HG03575 (cell line): ENCODE measurements at regions not wholly inside any gene's neighbourhood (a gene's known extent, or its start where the extent isn't known, plus 50 kb on each side); places are given as distances from the start of the nearest gene placed in this dataset.

Experiments
- ATAC-seq: cut with Tn5 transposase; IDR thresholded peaks from one replicate; pipeline ENCODE4 v1.9.1; 2021; ENCODE audit not compliant: unreplicated experiment, insufficient number of reproducible peaks, low FRiP score; ENCODE audit errors: extremely low read depth

DNA sequence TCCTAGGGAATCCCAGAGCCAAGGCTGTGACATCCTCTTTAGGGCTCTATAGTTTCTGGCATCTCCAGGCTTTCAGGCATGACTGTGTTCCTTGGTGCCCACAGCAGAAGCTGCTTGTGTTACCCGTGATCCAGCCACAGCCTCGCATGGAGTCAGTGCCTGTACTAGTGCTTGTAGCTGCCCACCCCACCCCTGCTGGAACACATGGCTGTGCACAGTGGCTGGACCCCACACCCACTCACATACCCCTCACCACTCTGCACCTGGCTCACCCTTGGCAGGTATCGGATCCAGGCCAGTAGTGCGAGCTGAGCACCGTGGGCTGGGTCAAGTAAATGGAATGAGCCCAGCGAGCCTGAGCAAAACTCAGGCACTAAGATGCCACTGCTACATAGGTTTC lies 934.7 kb upstream of the PRMT6 start:
- no peak for ATAC-seq

DNA sequence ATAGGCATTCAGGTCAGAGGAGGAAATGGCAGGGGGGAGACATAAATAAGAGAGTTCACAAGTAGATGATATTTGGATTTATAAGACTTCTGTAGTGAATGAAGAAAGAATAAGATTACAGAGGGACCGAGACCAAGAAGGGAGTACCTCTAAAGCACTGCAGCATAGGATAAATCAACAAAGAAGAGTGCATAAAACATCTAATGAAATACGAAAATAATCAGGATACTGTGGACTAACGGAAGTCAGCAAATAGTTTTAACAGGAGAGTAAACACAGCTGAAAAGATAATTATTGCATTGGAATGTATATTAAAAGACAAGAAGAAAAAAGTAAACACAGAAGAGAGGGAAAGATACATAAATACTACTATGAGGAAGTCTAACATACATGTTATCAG lies 921.9 kb upstream of the PRMT6 start:
- no peak for ATAC-seq

DNA sequence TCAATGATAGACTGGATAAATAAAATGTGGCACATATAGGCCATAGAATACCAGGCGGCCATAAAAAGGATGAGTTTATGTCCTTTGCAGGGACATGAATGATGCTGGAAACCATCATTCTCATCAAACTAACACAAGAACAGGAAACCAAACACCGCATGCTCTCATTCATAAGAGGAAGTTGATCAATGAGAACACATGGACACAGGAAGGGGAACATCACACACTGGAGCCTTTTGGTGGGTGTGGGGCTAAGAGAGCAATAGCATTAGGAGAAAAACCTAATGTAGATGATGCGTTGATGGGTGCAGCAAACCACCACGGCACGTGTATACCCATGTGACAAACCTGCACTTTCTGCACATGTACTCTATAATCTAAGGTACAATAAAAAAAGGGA lies 883.4 kb upstream of the PRMT6 start:
- ATAC-seq, result no peak

DNA sequence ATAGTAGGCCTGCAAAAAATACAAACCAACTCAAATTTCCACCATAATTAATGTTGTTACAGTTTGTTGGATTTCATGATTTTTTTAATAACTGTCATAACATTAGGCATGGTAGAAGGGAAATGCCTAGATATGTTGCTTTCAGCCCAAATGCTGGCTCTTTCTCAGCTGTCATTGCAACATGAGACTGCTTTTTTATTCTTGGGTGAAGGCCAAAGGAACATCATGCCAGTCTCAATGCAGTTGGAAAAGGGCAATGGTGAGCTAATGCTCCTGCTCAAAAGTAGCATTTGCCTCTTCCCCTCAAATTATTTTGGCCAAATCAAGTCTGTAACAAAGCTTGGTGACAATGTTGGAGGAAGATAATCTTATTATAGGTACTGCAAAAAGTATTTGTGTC lies 877.7 kb upstream of the PRMT6 start:
- ATAC-seq, result no peak

DNA sequence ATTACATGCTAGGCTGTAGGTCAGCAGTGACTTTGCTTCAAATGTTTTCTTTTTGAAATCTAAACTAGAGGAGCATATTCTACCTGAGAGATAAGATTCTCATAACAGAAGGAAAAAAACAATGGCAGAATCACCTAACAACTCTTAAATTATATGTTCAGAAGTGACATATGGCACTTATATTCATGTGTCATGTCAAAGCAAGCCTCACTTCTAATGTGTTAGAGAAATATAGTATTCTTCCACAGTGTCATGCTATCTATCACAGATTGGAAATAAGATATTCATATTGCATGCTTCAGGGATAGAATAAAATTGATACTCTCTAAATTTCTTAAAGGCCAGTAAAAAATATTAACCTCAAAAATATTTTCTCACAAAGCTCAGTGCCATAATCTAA lies 874.6 kb upstream of the PRMT6 start:
- no peak for ATAC-seq

DNA sequence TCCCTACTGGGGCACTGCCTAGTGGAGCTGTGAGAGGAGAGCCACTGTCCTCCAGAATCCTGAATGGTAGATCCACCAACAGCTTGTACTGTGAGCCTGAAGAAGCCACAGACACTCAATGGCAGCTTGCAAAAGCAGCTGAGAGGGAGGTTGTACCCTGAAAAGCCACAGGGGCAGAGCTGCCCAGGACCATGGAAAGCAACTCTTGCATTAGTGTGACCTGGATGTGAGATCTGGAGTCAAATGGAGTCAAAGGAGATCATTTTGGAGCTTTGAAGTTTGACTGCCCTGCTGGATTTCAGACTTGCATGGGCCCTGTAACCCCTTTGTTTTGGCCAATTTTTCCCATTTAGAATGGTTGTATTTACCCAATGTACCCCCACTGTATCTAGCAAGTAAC lies 871.4 kb upstream of the PRMT6 start:
- no peak for ATAC-seq

DNA sequence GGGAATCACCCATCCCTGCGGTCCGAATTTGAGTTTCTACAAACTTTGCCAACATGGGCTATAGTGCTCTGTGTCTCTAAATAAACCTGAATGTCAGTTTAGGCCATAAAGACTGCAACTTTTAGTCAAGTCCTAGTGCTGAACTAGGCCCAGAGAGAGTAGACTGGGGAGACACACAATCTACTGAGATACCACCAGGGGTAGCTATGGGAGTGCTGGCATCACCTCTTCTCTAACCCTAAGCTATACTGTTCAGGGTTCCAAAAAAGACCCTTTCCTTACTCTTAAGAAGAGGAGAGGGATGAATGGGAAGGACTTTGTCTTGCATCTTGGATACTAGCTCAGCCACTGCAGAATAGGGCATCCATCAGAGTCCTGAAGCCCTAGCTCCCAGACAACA lies 866.7 kb upstream of the PRMT6 start:
- no peak for ATAC-seq

DNA sequence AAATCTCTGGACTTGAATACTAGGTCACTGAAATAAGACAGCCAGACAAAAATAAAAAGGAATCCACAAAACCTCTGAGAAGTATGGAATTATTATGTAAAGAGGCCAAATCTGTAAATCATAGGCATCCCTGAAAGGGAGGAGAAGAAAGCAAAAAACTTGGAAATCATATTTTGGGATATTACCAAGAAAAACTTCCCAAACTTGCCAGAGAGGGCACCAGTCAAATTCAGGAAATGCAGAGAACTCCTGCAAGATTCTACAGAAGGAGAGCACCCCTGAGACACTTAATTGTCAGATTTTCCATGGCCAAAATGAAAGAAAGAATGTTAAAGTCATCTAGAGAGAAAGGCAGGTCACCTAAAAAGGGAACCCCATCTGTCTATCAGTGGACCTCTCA lies 862.3 kb upstream of the PRMT6 start:
- ATAC-seq, result no peak

DNA sequence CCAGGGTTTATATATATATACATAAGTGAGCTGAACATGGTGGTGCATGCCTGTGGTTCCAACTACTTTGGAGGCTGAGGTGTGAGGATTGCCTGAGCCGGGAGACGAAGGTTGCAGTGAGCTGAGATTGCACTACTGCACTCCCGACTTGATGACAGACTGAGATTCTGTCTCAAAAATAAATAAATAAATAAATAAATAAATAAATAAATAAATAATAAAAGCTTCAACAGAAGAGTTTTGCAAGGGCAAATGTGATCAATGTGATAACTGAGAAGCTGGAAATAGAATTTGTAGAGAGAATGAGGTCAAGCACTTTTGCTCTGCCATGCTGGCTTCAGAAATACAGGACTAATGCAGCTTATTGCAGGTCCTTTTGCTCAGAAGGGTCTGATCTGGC lies 855.8 kb upstream of the PRMT6 start:
- ATAC-seq, result no peak

DNA sequence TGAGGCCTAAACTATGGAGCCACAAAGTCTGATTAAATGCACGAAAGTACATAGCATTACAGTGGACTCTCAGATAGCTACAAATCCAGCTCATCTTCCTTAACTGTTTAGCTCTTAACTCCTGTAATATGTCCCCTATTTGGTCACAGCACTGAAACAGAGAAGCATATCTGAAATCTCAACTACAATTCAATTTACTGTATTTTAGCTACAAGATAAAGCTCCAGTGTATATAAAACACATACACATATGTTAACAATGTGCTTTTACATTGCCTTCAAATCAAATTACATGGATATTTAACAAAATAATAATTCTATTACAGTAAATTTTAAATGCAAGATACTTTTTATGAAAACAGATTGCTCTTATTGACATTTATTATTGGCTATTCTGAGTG lies 849.3 kb upstream of the PRMT6 start:
- no peak for ATAC-seq

DNA sequence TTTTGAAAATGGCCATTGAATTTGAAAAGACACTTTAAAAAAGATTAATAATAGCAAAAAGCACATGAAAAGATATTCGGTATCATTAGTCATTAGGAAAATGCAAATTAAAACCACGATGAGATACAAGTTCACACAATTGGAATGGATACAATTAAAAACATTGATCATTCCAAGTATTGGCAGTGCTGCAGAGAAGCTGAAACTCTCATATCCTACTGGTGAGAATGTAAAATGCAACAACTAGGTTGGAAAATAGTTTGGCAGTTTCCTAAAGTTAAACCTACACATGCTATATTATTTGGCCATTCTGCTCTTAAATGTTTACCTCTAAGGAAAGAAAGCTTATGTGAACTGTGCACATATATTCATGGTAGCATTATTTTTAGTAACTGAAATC lies 838.7 kb upstream of the PRMT6 start:
- ATAC-seq, result no peak

DNA sequence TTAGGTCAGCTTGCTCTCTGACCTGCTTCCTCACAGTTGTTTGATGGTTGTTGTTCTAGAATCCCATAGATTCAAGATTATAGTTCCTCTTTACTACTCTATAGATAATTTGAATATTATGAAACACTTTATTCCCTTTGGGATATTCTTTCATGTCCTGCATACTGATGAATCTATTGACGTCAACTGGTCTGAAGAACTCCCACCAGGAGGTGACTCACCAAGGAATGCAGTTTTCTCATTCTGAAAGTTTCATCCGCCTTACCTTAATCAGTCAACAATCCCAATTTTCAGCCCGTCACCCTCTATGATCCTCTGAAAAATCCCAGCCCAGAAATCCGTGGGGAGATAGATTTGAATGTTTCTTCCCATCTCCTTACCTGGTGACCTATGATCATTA lies 834.1 kb upstream of the PRMT6 start:
- ATAC-seq, result no peak

DNA sequence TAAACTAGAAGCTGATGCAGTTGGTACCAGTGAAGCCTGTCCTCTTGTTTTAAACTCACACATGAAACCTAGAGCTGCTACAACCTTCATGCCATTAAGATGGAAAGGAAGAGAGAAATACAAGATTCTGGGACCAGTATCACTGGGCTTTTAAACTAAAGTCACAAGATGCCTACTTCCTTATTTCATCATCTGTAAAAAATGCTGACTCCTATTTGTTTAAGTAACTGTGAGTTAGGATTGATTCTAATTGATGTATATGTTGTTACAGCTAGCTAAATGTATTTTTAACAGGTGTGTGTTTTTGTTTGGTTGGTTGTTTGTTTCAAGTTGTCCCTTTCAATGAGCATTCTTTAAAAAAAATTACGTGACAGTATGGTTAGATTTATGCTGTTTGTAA lies 833.3 kb upstream of the PRMT6 start:
- ATAC-seq, result no peak

DNA sequence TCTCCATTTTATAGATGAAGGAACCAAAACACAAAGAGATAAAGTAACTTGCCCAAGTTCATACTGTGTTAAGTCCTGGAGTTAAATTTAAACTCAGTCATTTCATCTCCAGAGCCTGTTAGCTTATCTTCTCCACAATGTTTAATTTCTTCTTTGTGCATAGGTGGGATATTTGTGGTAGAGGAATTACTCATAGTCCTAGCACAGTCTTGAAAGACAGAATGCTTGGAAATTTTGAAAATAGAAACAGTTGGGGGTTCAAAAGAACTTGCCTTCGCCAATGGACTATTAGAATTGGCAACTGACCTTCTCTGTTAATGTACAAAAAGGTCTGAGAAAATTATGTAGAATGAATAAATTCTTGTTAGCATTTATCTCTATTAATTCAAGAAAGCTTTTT lies 832.0 kb upstream of the PRMT6 start:
- no peak for ATAC-seq

DNA sequence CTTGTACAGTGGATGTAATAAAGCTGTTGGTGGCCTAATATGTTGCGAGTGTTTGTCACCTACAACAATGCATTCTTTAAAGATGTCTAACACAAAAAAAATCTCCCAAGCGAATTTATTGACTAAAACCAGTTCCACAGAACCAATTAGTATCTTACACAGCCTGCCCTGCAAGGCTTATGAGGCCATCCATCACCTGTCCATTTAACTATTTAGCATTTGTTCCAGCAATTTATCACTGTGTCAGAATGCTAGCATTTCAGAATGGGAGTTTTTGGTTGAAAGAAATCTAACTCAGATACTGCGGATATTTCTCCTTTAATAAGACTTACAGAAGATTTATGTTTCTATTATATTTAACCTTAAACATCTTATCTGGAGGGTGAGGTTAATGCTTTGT lies 831.1 kb upstream of the PRMT6 start:
- no peak for ATAC-seq

DNA sequence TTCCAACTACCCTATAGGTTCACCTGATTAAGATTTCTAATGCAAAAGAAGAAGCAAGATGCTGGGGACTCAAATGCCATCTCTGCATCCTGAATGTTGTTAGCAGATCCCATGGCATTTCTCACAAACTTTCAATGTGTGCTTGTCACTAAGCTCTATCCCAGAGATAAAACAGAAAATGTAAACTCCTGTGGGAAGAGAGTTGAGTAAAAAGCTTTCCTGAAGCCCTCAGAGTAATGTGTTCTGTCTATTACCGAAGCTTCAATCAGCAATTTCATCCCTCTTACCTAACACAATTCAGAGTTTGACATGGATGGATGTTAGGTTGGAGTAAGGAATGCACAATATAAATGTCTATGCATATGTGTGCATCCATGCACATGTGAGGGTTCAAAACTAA lies 829.9 kb upstream of the PRMT6 start:
- ATAC-seq, result no peak

DNA sequence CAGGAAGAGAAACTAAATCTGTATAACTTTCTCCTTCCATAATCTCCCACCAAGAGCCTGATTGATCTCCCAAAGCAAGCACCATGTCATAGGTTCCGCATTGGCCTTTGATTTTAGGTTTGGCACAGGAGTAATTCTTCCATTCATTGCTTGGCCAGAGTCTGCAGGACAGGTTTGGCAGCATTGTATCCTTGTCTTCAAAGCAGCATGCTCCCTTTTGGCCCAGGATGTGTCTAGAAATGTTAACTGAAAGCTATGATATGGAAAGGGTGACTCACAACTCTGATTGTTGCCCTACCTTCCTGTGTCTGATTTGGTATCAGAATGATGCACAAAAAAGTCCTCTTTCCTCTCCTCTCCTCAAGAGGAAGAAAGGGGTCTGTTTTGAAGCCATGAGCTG lies 824.3 kb upstream of the PRMT6 start:
- no peak for ATAC-seq

DNA sequence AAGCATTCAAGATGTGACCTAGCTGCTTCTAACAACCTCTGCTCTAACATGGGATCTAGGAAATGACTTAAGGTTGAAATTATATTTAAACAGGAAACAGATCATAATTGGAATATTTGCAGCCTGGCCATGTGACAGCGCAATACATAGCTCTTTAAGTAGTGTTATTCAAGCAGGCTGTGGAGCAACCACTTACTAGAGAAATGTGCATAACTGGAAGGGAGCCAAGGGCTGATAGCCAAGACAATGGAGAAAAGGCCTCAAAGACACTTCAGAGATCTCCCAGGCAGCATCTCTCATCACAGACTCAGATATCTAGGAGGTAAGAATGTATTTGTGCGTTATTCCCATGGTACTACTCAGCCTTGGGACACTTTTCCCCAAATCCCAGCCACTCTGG lies 823.0 kb upstream of the PRMT6 start:
- no peak for ATAC-seq

DNA sequence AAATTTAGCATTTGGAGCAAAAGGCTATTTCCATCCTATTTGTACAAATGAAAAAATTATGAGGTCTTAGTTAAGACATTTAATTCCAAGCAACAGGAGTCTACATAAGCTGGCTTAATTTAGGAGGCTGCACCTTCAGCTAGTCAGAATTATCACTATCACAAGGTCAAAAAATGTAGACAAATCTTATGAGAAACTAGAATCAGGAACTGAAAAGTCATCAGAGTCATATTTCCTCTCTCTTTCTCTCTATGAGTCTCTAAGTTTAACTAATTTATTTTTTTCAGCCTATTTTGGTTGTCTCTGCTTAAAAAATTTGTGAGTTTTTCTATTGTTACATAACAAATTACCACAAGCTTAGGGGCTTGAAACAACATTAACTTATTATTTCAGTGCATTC lies 807.1 kb upstream of the PRMT6 start:
- no peak for ATAC-seq

DNA sequence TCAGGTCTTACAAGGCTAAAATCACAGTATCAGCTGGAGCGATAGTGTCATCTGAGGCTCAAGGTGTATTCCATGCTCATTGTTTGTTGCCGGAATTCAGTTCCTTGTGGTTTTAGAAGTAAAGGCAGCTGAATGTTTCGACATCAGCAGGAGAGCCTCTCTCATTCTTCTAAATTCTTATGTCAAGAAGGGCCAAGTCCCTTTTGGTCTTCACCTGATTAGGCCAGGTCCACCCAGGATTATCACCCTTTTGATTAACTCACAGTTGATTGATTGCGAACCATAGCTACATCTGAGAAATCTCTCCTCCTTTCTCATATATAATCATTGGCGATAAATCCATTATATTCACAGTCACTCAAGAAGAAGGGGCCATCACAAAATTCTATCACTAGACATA lies 806.7 kb upstream of the PRMT6 start:
- no peak for ATAC-seq

DNA sequence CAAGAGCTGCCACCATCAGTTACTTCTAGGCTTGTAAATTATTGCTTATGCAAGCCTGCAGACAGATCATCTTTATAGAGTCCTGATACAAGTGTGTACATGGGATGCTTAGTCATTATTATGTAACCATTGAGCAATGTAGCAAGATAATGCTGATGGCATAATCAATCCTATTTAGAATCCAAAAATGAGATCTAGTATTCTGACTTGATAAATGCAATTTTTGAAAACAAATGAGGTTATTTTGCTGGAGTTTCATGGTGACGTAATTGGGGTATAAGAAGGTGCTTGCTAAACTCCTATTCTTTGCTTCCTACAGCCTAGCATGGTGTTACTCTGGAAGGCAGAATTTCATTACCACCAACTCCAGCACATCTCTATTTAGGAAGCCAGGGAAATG lies 801.7 kb upstream of the PRMT6 start:
- ATAC-seq, result no peak

DNA sequence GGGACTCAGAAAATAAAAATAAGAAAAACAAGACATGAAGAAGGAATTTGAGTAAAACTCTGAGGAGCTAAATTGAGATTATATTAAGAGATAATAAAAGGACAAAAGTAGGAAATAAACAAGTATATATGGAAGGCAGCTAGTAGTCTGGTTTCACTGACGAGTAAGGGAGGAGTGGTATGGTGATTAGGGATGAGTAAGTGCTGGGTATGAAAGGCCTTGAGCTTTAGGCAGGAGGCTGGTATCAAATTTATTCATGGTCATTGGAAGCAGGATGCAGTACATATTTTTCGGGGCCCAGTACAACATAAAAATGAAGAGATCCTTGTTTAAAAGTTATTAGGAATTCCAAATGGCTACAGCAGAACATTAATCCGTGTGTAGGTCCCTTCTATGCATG lies 789.7 kb upstream of the PRMT6 start:
- ATAC-seq, result no peak
